ENCODE measurements at regions not wholly inside any gene's neighbourhood (a gene's known extent, or its start where the extent isn't known, plus 50 kb on each side); places are given as distances from the start of the nearest gene placed in this dataset.

DNA sequence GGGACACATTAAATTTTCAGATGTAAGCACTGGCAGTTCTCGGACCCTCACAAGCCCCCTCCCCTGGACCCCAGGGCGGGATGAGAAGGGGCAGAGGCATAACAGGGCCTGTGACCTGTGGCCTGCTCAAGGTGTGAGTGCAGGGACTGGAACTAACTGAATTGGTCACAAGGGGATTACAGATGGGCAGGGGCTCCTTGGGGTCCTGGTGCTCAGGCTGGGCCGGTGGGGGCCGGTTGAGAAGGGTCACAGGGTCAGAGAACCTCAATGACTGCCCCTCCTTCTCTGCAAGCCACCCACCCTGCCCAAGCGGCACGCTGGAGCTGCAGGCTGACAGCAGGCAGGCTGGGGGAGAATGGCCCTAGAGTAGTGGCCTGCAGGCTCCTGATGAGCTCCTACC lies 80.8 kb upstream of the PCBD1 start:
- TF ChIP-seq GABPA (IDR thresholded peaks at IDR 0.05; ENCODE audit: low read depth) (no peak), SMC3 (IDR thresholded peaks at IDR 0.05; ENCODE audit: low read depth, low read length) (no peak), EZH2phosphoT487 (IDR thresholded peaks at IDR 0.05; ENCODE audit: borderline replicate concordance, low read depth) (no peak), TAF1 (IDR thresholded peaks at IDR 0.05; ENCODE audit: borderline replicate concordance, low read depth, low read length) (no peak)
- TF ChIP-seq, protein P1, sequence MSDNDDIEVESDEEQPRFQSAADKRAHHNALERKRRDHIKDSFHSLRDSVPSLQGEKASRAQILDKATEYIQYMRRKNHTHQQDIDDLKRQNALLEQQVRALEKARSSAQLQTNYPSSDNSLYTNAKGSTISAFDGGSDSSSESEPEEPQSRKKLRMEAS (IDR thresholded peaks at IDR 0.05; ENCODE audit: low read depth) = no peak
- TF ChIP-seq, protein P2, sequence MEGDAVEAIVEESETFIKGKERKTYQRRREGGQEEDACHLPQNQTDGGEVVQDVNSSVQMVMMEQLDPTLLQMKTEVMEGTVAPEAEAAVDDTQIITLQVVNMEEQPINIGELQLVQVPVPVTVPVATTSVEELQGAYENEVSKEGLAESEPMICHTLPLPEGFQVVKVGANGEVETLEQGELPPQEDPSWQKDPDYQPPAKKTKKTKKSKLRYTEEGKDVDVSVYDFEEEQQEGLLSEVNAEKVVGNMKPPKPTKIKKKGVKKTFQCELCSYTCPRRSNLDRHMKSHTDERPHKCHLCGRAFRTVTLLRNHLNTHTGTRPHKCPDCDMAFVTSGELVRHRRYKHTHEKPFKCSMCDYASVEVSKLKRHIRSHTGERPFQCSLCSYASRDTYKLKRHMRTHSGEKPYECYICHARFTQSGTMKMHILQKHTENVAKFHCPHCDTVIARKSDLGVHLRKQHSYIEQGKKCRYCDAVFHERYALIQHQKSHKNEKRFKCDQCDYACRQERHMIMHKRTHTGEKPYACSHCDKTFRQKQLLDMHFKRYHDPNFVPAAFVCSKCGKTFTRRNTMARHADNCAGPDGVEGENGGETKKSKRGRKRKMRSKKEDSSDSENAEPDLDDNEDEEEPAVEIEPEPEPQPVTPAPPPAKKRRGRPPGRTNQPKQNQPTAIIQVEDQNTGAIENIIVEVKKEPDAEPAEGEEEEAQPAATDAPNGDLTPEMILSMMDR (IDR thresholded peaks at IDR 0.05) = no peak
- TF ChIP-seq, protein P3, sequence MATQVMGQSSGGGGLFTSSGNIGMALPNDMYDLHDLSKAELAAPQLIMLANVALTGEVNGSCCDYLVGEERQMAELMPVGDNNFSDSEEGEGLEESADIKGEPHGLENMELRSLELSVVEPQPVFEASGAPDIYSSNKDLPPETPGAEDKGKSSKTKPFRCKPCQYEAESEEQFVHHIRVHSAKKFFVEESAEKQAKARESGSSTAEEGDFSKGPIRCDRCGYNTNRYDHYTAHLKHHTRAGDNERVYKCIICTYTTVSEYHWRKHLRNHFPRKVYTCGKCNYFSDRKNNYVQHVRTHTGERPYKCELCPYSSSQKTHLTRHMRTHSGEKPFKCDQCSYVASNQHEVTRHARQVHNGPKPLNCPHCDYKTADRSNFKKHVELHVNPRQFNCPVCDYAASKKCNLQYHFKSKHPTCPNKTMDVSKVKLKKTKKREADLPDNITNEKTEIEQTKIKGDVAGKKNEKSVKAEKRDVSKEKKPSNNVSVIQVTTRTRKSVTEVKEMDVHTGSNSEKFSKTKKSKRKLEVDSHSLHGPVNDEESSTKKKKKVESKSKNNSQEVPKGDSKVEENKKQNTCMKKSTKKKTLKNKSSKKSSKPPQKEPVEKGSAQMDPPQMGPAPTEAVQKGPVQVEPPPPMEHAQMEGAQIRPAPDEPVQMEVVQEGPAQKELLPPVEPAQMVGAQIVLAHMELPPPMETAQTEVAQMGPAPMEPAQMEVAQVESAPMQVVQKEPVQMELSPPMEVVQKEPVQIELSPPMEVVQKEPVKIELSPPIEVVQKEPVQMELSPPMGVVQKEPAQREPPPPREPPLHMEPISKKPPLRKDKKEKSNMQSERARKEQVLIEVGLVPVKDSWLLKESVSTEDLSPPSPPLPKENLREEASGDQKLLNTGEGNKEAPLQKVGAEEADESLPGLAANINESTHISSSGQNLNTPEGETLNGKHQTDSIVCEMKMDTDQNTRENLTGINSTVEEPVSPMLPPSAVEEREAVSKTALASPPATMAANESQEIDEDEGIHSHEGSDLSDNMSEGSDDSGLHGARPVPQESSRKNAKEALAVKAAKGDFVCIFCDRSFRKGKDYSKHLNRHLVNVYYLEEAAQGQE (IDR thresholded peaks at IDR 0.05; ENCODE audit: low read depth, low read length) = no peak
